ENCODE measurements at regions not wholly inside any gene's neighbourhood (a gene's known extent, or its start where the extent isn't known, plus 50 kb on each side); places are given as distances from the start of the nearest gene placed in this dataset.

GRCh38 chr20:60453388-60454246 lies 495.4 kb downstream of the CDH26 start:
- FAIRE-seq, result no peak

GRCh38 chr20:60454491-60454890 lies 496.3 kb downstream of the CDH26 start:
- FAIRE-seq, result no peak

- no peak for FAIRE-seq
These were observed 497.0 kb downstream of the CDH26 start for GRCh38 chr20:60455272-60455671.

- FAIRE-seq, result no peak
These were observed 501.0 kb downstream of the CDH26 start for GRCh38 chr20:60459212-60459611.

- no peak for FAIRE-seq
These were observed 503.8 kb downstream of the CDH26 start for GRCh38 chr20:60461993-60462392.

GRCh38 chr20:60463798-60464197 lies 505.6 kb downstream of the CDH26 start:
- FAIRE-seq, result no peak

GRCh38 chr20:60465439-60465838 lies 507.2 kb downstream of the CDH26 start:
- FAIRE-seq, result no peak

GRCh38 chr20:60465993-60466686 lies 507.9 kb downstream of the CDH26 start:
- no peak for FAIRE-seq

GRCh38 chr20:60466687-60467022 lies 508.4 kb downstream of the CDH26 start:
- no peak for FAIRE-seq

- no peak for FAIRE-seq
These were observed 508.9 kb downstream of the CDH26 start for GRCh38 chr20:60467078-60467477.

GRCh38 chr20:60467771-60468170 lies 509.5 kb downstream of the CDH26 start:
- FAIRE-seq, result no peak

GRCh38 chr20:60469829-60470228 lies 511.6 kb downstream of the CDH26 start:
- FAIRE-seq, result no peak

GRCh38 chr20:60470366-60470765 lies 512.1 kb downstream of the CDH26 start:
- no peak for FAIRE-seq

- no peak for FAIRE-seq
These were observed 515.0 kb downstream of the CDH26 start for GRCh38 chr20:60473211-60473610.

- no peak for FAIRE-seq
These were observed 516.2 kb downstream of the CDH26 start for GRCh38 chr20:60474385-60474910.

- FAIRE-seq, result no peak
These were observed 517.8 kb downstream of the CDH26 start for GRCh38 chr20:60476045-60476444.

- no peak for FAIRE-seq
These were observed 519.7 kb downstream of the CDH26 start for GRCh38 chr20:60477958-60478357.

- no peak for FAIRE-seq
These were observed 520.3 kb downstream of the CDH26 start for GRCh38 chr20:60478533-60478932.

GRCh38 chr20:60480950-60481742 lies 522.9 kb downstream of the CDH26 start:
- FAIRE-seq, result no peak

- no peak for FAIRE-seq
These were observed 523.5 kb downstream of the CDH26 start for GRCh38 chr20:60481743-60482133.

GRCh38 chr20:60482221-60483008 lies 524.2 kb downstream of the CDH26 start:
- no peak for FAIRE-seq

- FAIRE-seq, result no peak
These were observed 525.1 kb downstream of the CDH26 start for GRCh38 chr20:60483371-60483770.

- FAIRE-seq, result no peak
These were observed 526.1 kb downstream of the CDH26 start for GRCh38 chr20:60484316-60484715.

All from G401.6 (cell line).